Prostate gland (tissue), 2 donors: ENCODE measurements at regions not wholly inside any gene's neighbourhood (a gene's known extent, or its start where the extent isn't known, plus 50 kb on each side); places are given as distances from the start of the nearest gene placed in this dataset.

Experiments used
- DNase-seq: peaks from one replicate; pipeline ENCODE4 v3.0.0-alpha.2; 2019; ENCODE audit warnings: low spot score
- H3K27ac ChIP-seq, 2 donors: fragments of 200-600 bp; sonication (generic); 2 replicates each; pipeline ENCODE4 v1.5.1; 2017 to 2019
- H3K27me3 ChIP-seq: fragments of 200-600 bp; sonication (generic); replicated peaks from 2 replicates; pipeline ENCODE4 v1.5.1; 2019; ENCODE audit not compliant: insufficient read depth
- H3K36me3 ChIP-seq, 2 donors: fragments of 200-600 bp; sonication (generic); 1 replicate in 1 of 2; 2 replicates in 1 of 2; pipeline versions ENCODE4 v1.5.1 to v1.8.1; 2017 to 2019
- H3K4me1 ChIP-seq: fragments of 200-600 bp; sonication (generic); replicated peaks from 2 replicates; pipeline ENCODE4 v1.5.1; 2019
- H3K4me3 ChIP-seq, 2 donors: fragments of 200-600 bp; sonication (generic); 2 replicates each; pipeline ENCODE4 v1.5.1; 2017 to 2019
- H3K9me3 ChIP-seq: fragments of 200-600 bp; sonication (generic); 2 replicates; pipeline ENCODE4 v1.5.1; 2017
- CTCF ChIP-seq, 4 experiments: fragments of 200-600 bp in 2 of 4; fragments of 450-650 bp in 2 of 4; sonication (generic) in 2 of 4; IDR thresholded peaks; 1 replicate in 3 of 4; 2 replicates in 1 of 4; pipeline ENCODE4 v1.5.1; 2016 to 2019; ENCODE audit warnings: antibody characterized with exemption in 4 of 4, mild to moderate bottlenecking in 2 of 4, moderate library complexity in 2 of 4
- POLR2A ChIP-seq: fragments of 450-650 bp; IDR thresholded peaks from one replicate; pipeline ENCODE4 v1.6.1; 2016; ENCODE audit warnings: antibody characterized with exemption, mild to moderate bottlenecking
- POLR2AphosphoS5 ChIP-seq: sonication (generic); formaldehyde crosslinking; IDR thresholded peaks from one replicate; pipeline ENCODE4 v1.6.1; 2017; ENCODE audit warnings: antibody characterized with exemption
- WGBS: methylation state at CpG from one replicate; pipeline ENCODE4 v1.1.5; 2018; 5-methylcytosine and 5-hydroxymethylcytosine counted together
- intact Hi-C: fragments of 100-400 bp; cut with DNase I; formaldehyde crosslinking; loops from one replicate; pipeline ENCODE4 v1.14.2; 2022

- intact Hi-C loops: loop anchor here (10.0 kb wide), 1 partner anchor 96 kb away; no protein-coding TSS in a partner anchor
- 84% methylated on average over 3 of the region's 3 CpGs for WGBS
Observed at GRCh38 chr3:72178463-72179106, 393.6 kb upstream of the PROK2 start.

GRCh38 chr3:72177075-72178050 is 392.4 kb upstream of the PROK2 start:
- peaks cover 6% of the 10 kb centered on the region for H3K4me1 ChIP-seq
- peak; percentile 58 for DNase-seq
- no peak overlapping the region for H3K4me3 ChIP-seq
- intact Hi-C loops: loop anchor here (10.0 kb wide), 1 partner anchor 97 kb away; no protein-coding TSS in a partner anchor
- WGBS: 10% methylated on average over 36 of the region's 36 CpGs
- peak overlapping the region; percentile 28 to 65 for H3K27ac ChIP-seq
- TF ChIP-seq POLR2AphosphoS5 (peak; percentile 82), POLR2A (no peak), CTCF (IDR thresholded peaks at IDR 0.05) (no peak)
- H3K36me3 ChIP-seq: no peaks in the 10 kb centered on the region
- no peaks in the 10 kb centered on the region for H3K27me3 ChIP-seq
- no peaks in the 10 kb centered on the region for H3K9me3 ChIP-seq

More at GRCh38 chr3:72178463-72179106, 393.6 kb upstream of the PROK2 start:
- H3K36me3 ChIP-seq: no peaks in the 10 kb centered on the region
- H3K27ac ChIP-seq: no peak overlapping the region
- H3K4me3 ChIP-seq: no peak overlapping the region
- no peak for TF ChIP-seq POLR2AphosphoS5
- no peak for TF ChIP-seq CTCF (IDR thresholded peaks at IDR 0.05)
- no peak for TF ChIP-seq POLR2A
- no peaks in the 10 kb centered on the region for H3K27me3 ChIP-seq
- no peaks in the 10 kb centered on the region for H3K9me3 ChIP-seq
- no peak for DNase-seq
- H3K4me1 ChIP-seq: peaks cover 6% of the 10 kb centered on the region

GRCh38 chr3:72176537-72177041 is 391.6 kb upstream of the PROK2 start:
- no peak for TF ChIP-seq CTCF (IDR thresholded peaks at IDR 0.05)
- no peak for TF ChIP-seq POLR2A
- TF ChIP-seq POLR2AphosphoS5: no peak
- no peaks in the 10 kb centered on the region for H3K27me3 ChIP-seq
- peak overlapping the region; percentile 28 to 65 for H3K27ac ChIP-seq
- intact Hi-C loops: loop anchor here (10.0 kb wide), 1 partner anchor 98 kb away; no protein-coding TSS in a partner anchor
- no peak overlapping the region for H3K4me3 ChIP-seq
- peaks cover 6% of the 10 kb centered on the region for H3K4me1 ChIP-seq
- H3K9me3 ChIP-seq: no peaks in the 10 kb centered on the region
- DNase-seq: no peak
- H3K36me3 ChIP-seq: no peaks in the 10 kb centered on the region
- WGBS: 80% methylated on average over 8 of the region's 8 CpGs

GRCh38 chr3:72175296-72175858 is 390.4 kb upstream of the PROK2 start:
- Histone ChIP-seq H3K27ac (no peak overlapping the region), H3K4me3 (no peak overlapping the region), H3K36me3 (no peaks in the 10 kb centered on the region), H3K9me3 (no peaks in the 10 kb centered on the region), H3K4me1 (peaks cover 6% of the 10 kb centered on the region), H3K27me3 (no peaks in the 10 kb centered on the region)
- intact Hi-C loops: loop anchor here (10.0 kb wide), 1 partner anchor 99 kb away; no protein-coding TSS in a partner anchor
- DNase-seq: no peak
- 79% methylated on average over 6 of the region's 6 CpGs for WGBS
- TF ChIP-seq CTCF (IDR thresholded peaks at IDR 0.05) (no peak), POLR2A (no peak), POLR2AphosphoS5 (no peak)
